ENCODE measurements at regions not wholly inside any gene's neighbourhood (a gene's known extent, or its start where the extent isn't known, plus 50 kb on each side); places are given as distances from the start of the nearest gene placed in this dataset.
"Not testable (repeated sequence)": the region's sequence is repeated elsewhere in the genome, so short reads cannot be mapped to it uniquely, and the experiment has no call there.

DNA sequence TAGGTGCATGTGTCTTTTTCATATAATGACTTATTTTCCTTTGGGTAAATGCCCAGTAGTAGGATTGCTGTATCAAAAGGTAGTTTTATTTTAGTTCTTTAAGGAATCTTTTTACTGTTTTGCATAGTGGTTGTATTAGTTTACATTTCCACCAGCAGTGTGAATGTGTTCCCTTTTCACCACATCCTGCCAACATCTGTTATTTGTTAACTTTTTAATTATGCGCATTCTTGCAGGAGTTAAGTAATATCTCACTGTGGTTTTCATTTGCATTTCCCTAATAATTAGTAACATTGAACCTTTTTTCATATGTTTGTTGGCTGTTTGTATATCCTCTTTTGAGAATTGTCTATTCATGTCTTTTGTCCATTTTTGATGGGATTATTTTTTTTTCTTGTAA lies 1761.9 kb downstream of the PLA2G4A start:
- no peak overlapping the region for H3K27ac ChIP-seq (ENCODE audit: low read length)
- H3K36me3 ChIP-seq (ENCODE audit: control insufficient read depth, insufficient read depth, low read length): no peaks in the 10 kb centered on the region
- H3K9me3 ChIP-seq (ENCODE audit: control insufficient read depth, insufficient read depth, low read length): no peaks in the 10 kb centered on the region
- H3K4me1 ChIP-seq (ENCODE audit: control insufficient read depth, insufficient read depth, low read length): no peaks in the 10 kb centered on the region
- H3K27me3 ChIP-seq (ENCODE audit: control insufficient read depth, insufficient read depth, low read length): no peaks in the 10 kb centered on the region
- WGBS (ENCODE audit: insufficient coverage, insufficient read length): no CpG with 5 or more reads among the region's 1 CpG
- no peak overlapping the region for H3K4me3 ChIP-seq (ENCODE audit: low read length)
- DNase-seq (ENCODE audit: low read depth, low spot score): no peak

GRCh38 chr1:188594542-188595235 lies 1765.9 kb downstream of the PLA2G4A start:
- no peaks in the 10 kb centered on the region for H3K27me3 ChIP-seq (ENCODE audit: control insufficient read depth, insufficient read depth, low read length)
- H3K4me3 ChIP-seq (ENCODE audit: low read length): no peak overlapping the region
- no peaks in the 10 kb centered on the region for H3K4me1 ChIP-seq (ENCODE audit: control insufficient read depth, insufficient read depth, low read length)
- no peak overlapping the region for H3K27ac ChIP-seq (ENCODE audit: low read length)
- H3K9me3 ChIP-seq (ENCODE audit: control insufficient read depth, insufficient read depth, low read length): no peaks in the 10 kb centered on the region
- no peak for DNase-seq (ENCODE audit: low read depth, low spot score)
- H3K36me3 ChIP-seq (ENCODE audit: control insufficient read depth, insufficient read depth, low read length): no peaks in the 10 kb centered on the region
- WGBS (ENCODE audit: insufficient coverage, insufficient read length): 100% methylated on average over 2 of the region's 5 CpGs

DNA sequence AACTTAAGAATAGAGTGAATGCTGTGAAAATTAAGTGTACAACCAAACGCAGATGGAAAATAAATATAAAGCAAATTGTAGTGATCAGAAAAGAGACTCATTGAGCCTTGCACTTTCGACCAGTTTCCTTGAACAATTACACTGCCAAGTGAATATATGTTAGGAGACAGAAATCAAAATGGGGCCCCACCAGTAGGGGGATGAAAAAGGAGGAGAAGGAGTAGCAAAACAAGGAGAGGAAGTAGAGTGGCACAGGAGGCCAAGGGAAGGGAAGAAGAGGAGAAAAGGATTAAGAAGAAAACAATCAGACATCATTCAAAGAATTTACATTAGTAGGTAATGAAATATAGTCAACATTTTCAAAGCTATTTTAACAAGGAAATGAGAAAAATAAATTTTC lies 1770.6 kb downstream of the PLA2G4A start:
- no peak for DNase-seq (ENCODE audit: low read depth, low spot score)
- H3K36me3 ChIP-seq (ENCODE audit: control insufficient read depth, insufficient read depth, low read length): no peaks in the 10 kb centered on the region
- no CpG with 5 or more reads among the region's 2 CpGs for WGBS (ENCODE audit: insufficient coverage, insufficient read length)
- H3K27ac ChIP-seq (ENCODE audit: low read length): no peak overlapping the region
- H3K4me1 ChIP-seq (ENCODE audit: control insufficient read depth, insufficient read depth, low read length): no peaks in the 10 kb centered on the region
- H3K9me3 ChIP-seq (ENCODE audit: control insufficient read depth, insufficient read depth, low read length): no peaks in the 10 kb centered on the region
- no peaks in the 10 kb centered on the region for H3K27me3 ChIP-seq (ENCODE audit: control insufficient read depth, insufficient read depth, low read length)
- no peak overlapping the region for H3K4me3 ChIP-seq (ENCODE audit: low read length)

- Histone ChIP-seq H3K36me3 (ENCODE audit: control insufficient read depth, insufficient read depth, low read length) (no peaks in the 10 kb centered on the region), H3K27me3 (ENCODE audit: control insufficient read depth, insufficient read depth, low read length) (no peaks in the 10 kb centered on the region), H3K9me3 (ENCODE audit: control insufficient read depth, insufficient read depth, low read length) (no peaks in the 10 kb centered on the region), H3K4me1 (ENCODE audit: control insufficient read depth, insufficient read depth, low read length) (no peaks in the 10 kb centered on the region), H3K27ac (ENCODE audit: low read length) (no peak overlapping the region), H3K4me3 (ENCODE audit: low read length) (no peak overlapping the region)
- no peak for DNase-seq (ENCODE audit: low read depth, low spot score)
- no CpG with 5 or more reads among the region's 4 CpGs for WGBS (ENCODE audit: insufficient coverage, insufficient read length)
Measured at GRCh38 chr1:188611432-188611831, 1782.7 kb downstream of the PLA2G4A start.

DNA sequence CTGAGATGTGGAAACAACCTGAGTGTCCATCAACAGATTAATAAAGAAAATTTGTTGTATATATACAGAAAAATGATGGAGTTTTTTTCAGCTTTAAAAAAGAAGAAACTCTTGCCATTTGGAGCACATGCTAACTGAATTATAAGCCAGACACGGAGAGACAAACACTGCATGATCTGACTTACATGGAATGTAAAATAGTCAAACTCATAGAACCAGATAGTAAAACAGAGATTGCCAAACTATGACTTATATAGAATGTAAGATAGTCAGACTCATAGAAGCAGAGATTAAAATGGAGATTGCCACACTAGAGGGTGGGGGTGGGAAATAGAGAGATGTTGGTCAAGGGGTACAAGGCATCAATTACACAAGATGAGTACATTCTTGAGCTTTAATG lies 1786.6 kb downstream of the PLA2G4A start:
- no peak overlapping the region for H3K4me3 ChIP-seq (ENCODE audit: low read length)
- no peaks in the 10 kb centered on the region for H3K9me3 ChIP-seq (ENCODE audit: control insufficient read depth, insufficient read depth, low read length)
- no peak for DNase-seq (ENCODE audit: low read depth, low spot score)
- no peaks in the 10 kb centered on the region for H3K27me3 ChIP-seq (ENCODE audit: control insufficient read depth, insufficient read depth, low read length)
- H3K36me3 ChIP-seq (ENCODE audit: control insufficient read depth, insufficient read depth, low read length): no peaks in the 10 kb centered on the region
- H3K27ac ChIP-seq (ENCODE audit: low read length): no peak overlapping the region
- no peaks in the 10 kb centered on the region for H3K4me1 ChIP-seq (ENCODE audit: control insufficient read depth, insufficient read depth, low read length)
- no CpG with 5 or more reads among the region's 1 CpG for WGBS (ENCODE audit: insufficient coverage, insufficient read length)

DNA sequence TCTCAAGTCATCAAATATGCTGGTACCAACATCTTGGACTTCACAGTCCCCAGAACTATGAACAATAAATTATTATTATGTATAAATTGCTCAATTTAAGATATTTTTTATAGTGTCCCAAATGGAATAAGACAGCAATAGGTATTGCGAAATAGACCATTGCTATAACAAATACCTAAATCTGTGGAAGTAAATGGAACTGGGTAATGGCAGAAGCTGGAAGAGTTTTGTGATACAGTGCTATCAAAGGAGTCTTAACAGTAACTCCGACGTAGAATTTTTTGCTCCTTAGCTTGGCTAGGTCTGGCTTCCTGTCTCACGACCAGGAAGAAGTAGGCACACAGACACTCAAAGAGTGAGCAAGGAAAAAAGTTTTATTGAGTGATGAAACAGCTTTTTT lies 1791.5 kb downstream of the PLA2G4A start:
- H3K4me3 ChIP-seq (ENCODE audit: low read length): no peak overlapping the region
- H3K9me3 ChIP-seq (ENCODE audit: control insufficient read depth, insufficient read depth, low read length): no peaks in the 10 kb centered on the region
- H3K27ac ChIP-seq (ENCODE audit: low read length): no peak overlapping the region
- H3K36me3 ChIP-seq (ENCODE audit: control insufficient read depth, insufficient read depth, low read length): no peaks in the 10 kb centered on the region
- no CpG with 5 or more reads among the region's 4 CpGs for WGBS (ENCODE audit: insufficient coverage, insufficient read length)
- no peak for DNase-seq (ENCODE audit: low read depth, low spot score)
- no peaks in the 10 kb centered on the region for H3K4me1 ChIP-seq (ENCODE audit: control insufficient read depth, insufficient read depth, low read length)
- H3K27me3 ChIP-seq (ENCODE audit: control insufficient read depth, insufficient read depth, low read length): no peaks in the 10 kb centered on the region

GRCh38 chr1:188641566-188642211 lies 1812.9 kb downstream of the PLA2G4A start:
- no CpG with 5 or more reads among the region's 2 CpGs for WGBS (ENCODE audit: insufficient coverage, insufficient read length)

GRCh38 chr1:188642704-188643103 lies 1814.0 kb downstream of the PLA2G4A start:
- Histone ChIP-seq H3K27me3 (ENCODE audit: control insufficient read depth, insufficient read depth, low read length) (no peaks in the 10 kb centered on the region), H3K36me3 (ENCODE audit: control insufficient read depth, insufficient read depth, low read length) (no peaks in the 10 kb centered on the region), H3K9me3 (ENCODE audit: control insufficient read depth, insufficient read depth, low read length) (no peaks in the 10 kb centered on the region), H3K4me1 (ENCODE audit: control insufficient read depth, insufficient read depth, low read length) (no peaks in the 10 kb centered on the region), H3K4me3 (ENCODE audit: low read length) (no peak overlapping the region), H3K27ac (ENCODE audit: low read length) (no peak overlapping the region)
- no CpG with 5 or more reads among the region's 5 CpGs for WGBS (ENCODE audit: insufficient coverage, insufficient read length)
- no peak for DNase-seq (ENCODE audit: low read depth, low spot score)

More at GRCh38 chr1:188641566-188642211, 1812.9 kb downstream of the PLA2G4A start:
- Histone ChIP-seq H3K27me3 (ENCODE audit: control insufficient read depth, insufficient read depth, low read length) (no peaks in the 10 kb centered on the region), H3K27ac (ENCODE audit: low read length) (no peak overlapping the region), H3K4me3 (ENCODE audit: low read length) (no peak overlapping the region), H3K36me3 (ENCODE audit: control insufficient read depth, insufficient read depth, low read length) (no peaks in the 10 kb centered on the region), H3K9me3 (ENCODE audit: control insufficient read depth, insufficient read depth, low read length) (no peaks in the 10 kb centered on the region), H3K4me1 (ENCODE audit: control insufficient read depth, insufficient read depth, low read length) (no peaks in the 10 kb centered on the region)
- DNase-seq (ENCODE audit: low read depth, low spot score): no peak

DNA sequence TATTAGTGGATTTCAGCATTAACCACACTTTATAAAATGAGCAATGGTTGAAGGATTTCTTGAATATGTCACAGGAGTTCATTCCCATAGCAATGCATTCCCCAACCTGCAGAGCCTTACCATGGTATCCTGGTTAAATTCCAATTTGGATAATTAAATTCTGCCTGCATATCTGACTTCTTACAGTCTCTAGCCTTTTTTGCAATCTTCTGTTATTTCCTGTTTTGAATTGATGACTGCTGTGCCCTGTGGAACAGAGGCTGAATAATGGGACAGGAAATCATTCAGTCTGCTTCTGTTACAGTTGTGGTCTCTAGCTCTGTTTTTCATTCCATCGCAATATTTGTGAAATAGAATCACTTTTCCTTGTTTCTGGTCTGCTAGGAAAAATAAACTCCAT lies 1823.9 kb downstream of the PLA2G4A start:
- Histone ChIP-seq H3K36me3 (ENCODE audit: control insufficient read depth, insufficient read depth, low read length) (no peaks in the 10 kb centered on the region), H3K4me1 (ENCODE audit: control insufficient read depth, insufficient read depth, low read length) (no peaks in the 10 kb centered on the region), H3K9me3 (ENCODE audit: control insufficient read depth, insufficient read depth, low read length) (no peaks in the 10 kb centered on the region), H3K27ac (ENCODE audit: low read length) (no peak overlapping the region), H3K4me3 (ENCODE audit: low read length) (no peak overlapping the region), H3K27me3 (ENCODE audit: control insufficient read depth, insufficient read depth, low read length) (no peaks in the 10 kb centered on the region)
- WGBS (ENCODE audit: insufficient coverage, insufficient read length): no CpG with 5 or more reads among the region's 1 CpG
- no peak for DNase-seq (ENCODE audit: low read depth, low spot score)

DNA sequence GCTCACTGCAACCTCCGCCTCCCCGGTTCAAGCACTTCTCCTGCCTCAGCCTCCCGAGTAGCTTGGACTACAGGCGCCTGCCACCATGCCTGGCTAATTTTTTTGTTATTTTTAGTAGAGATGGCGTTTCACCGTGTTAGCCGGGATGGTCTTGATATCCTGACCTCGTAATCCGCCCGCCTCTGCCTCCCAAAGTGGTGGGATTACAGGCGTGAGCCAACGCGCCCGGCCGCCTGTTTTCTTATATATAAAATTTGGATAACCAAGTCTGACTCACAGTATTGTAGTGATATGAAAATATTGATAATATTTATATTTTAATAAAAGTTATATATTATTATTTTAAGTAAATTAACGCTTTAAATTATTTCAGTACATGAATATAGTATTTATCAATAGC lies 1821.7 kb downstream of the BRINP3 start:
- not testable (repeated sequence) for H3K4me1 ChIP-seq (ENCODE audit: control insufficient read depth, insufficient read depth, low read length); H3K9me3 ChIP-seq (ENCODE audit: control insufficient read depth, insufficient read depth, low read length); H3K27me3 ChIP-seq (ENCODE audit: control insufficient read depth, insufficient read depth, low read length); H3K36me3 ChIP-seq (ENCODE audit: control insufficient read depth, insufficient read depth, low read length); DNase-seq (ENCODE audit: low read depth, low spot score); H3K27ac ChIP-seq (ENCODE audit: low read length); H3K4me3 ChIP-seq (ENCODE audit: low read length)
- no CpG with 5 or more reads among the region's 16 CpGs for WGBS (ENCODE audit: insufficient coverage, insufficient read length)

GRCh38 chr1:188660572-188660971 lies 1817.1 kb downstream of the BRINP3 start:
- Histone ChIP-seq H3K4me1 (ENCODE audit: control insufficient read depth, insufficient read depth, low read length) (no peaks in the 10 kb centered on the region), H3K9me3 (ENCODE audit: control insufficient read depth, insufficient read depth, low read length) (no peaks in the 10 kb centered on the region), H3K4me3 (ENCODE audit: low read length) (no peak overlapping the region), H3K27ac (ENCODE audit: low read length) (no peak overlapping the region), H3K27me3 (ENCODE audit: control insufficient read depth, insufficient read depth, low read length) (no peaks in the 10 kb centered on the region), H3K36me3 (ENCODE audit: control insufficient read depth, insufficient read depth, low read length) (no peaks in the 10 kb centered on the region)
- no peak for DNase-seq (ENCODE audit: low read depth, low spot score)

All from iPS DF 6.9 (cell line).